Activated CD4-positive, CD25-positive, alpha-beta regulatory T cell treated with anti-CD3 and anti-CD28 coated beads, Interleukin-2, amount 50 U/mL, for 24 hours (primary cell): ENCODE measurements at regions not wholly inside any gene's neighbourhood (a gene's known extent, or its start where the extent isn't known, plus 50 kb on each side); places are given as distances from the start of the nearest gene placed in this dataset.

Source experiments
- ATAC-seq, 2 donors: fragments of 150-1000 bp; cut with Tn5 transposase; one replicate each; pipeline ENCODE4 v1.10.0; 2021; ENCODE audit warnings: mild to moderate bottlenecking in 1 of 2, moderate library complexity in 1 of 2

DNA sequence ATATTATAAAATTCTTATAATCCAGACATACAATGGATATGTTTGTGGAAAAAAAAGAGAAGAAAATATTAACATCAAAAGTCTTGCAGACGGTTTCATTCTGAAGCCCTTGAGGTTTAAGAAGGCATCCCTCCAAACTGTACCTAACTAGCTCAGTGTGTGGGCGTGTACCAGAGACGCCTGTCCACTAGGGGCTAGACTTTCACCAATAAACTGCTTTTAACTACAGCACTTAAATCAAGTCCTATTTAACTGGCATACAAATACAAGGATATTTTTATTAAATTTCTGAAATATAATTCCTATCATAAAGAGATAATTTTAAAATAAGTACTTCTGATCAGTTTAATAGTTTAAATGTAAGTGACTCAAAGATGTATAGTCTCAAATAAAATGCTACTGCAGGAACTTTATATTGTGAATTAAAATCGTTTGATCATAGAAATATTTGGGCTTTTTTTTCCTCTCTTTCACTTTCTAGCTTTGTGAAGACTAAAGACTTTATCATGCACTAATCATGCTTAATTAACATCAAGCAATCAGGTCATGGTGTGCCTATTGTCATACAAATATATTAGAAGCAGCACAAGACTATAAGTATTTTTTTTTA is 437.7 kb downstream of the SATB2 start:
- no peak for ATAC-seq

DNA sequence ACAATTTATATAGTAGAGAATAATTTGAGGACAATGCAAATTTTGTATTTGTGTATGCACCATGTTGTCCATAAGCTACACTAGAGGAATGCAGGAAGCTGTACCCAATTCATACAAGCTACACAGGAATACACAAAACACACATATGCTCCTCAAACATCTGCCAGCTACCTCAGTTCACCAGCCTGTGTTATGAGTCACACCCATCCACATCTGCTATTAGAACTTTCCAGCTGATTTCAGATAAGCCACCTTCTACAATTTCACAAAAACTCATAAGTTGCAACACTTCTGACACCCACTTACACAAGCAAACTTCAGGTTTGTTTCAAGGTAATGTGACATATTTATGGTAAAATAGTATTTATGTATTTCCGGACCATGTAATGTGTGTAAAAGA is 438.9 kb downstream of the SATB2 start:
- ATAC-seq: no peak

DNA sequence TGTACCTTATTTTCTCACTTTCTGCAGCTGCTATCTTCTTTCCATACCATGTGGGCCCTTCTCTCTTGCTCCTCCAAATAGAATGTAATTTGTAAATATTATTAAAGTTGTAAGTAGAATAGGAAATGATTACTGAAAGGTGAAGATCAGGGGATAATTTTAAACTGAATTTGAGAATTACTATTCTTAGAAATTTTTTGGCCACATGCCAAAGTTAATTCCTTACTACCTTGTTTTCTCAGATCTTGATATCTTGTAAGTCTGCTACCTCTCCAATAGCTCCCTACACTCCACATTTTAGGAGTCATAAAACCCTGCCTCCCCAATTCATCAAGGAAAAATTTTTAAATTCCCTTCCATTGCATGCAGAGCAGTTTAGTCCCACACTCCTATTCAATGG is 442.7 kb downstream of the SATB2 start:
- ATAC-seq: no peak

DNA sequence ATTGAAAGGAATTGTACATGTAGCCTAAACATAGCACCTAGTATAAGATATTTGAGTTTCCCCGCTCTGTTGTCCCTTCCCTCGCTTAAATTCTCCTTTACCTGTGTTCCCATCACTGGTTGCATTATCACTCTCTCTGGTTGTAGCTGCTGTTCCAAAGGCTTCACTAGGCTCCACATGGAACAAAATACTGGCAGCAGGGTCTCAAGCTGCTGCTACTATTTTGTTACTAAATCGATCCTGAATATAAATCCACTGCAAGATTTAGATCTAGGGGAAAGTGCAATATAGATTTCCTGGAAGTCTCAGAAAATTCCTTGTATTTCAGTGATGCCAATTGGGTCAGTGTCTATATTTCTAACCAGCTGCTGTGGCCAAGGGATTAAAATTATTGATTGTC is 443.5 kb downstream of the SATB2 start:
- no peak for ATAC-seq

DNA sequence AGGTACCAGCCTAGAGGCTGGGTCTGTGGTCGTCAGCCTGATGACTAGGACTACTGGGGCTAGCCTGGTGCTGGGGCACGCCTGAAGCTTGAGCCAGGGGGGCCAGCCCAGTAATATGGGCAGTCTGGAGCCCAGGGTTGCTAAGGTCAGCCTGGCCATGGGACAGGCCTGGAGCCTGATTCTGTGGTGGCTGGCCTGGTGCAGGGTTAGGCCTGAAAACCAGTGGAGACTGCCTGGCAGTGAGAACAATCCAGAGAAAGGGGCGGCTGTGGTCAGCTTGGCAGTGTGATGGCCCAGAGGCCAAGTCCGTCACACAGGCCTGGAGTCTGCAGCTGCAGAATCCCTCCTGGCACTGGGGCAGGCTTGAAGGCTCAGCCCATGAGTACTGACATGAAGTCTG is 445.8 kb downstream of the SATB2 start:
- no peak for ATAC-seq

DNA sequence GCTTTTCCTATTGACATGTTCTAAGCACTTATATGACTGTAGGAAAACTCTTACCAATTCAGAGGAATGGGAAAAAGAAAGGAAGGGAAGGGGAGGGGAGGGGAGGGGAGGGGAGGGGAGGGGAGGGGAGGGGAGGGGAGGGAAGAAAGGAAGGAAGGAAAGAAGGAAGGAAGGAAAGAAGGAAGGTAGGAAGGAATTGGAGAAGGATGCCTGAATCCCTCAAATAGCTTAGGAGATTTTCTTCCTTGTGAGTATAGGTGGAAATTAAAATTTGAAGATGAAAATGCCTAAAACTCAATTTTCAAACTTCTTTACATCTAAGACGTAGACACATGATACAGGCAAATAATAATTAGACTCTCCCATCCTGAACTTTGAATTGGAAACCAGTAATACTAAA is 463.1 kb downstream of the SATB2 start:
- no peak for ATAC-seq

DNA sequence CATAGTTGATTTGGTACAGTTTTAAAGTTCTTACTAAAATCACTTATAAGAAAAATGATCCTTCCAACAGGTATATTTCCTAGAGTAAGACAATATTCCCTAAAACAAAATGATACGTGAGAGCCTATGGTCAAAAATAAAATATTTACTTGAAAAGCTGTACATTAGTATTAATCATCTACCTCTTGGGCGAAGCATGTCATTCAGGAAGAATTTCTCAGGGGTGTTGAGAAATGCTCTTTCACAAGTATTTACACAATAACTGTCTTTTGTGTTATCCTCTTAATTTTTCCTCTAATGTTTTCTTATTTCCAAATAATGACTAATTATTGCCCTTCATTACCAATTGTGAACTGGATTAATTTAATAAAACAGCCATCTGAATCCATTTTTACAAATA is 466.3 kb downstream of the SATB2 start:
- ATAC-seq: no peak

DNA sequence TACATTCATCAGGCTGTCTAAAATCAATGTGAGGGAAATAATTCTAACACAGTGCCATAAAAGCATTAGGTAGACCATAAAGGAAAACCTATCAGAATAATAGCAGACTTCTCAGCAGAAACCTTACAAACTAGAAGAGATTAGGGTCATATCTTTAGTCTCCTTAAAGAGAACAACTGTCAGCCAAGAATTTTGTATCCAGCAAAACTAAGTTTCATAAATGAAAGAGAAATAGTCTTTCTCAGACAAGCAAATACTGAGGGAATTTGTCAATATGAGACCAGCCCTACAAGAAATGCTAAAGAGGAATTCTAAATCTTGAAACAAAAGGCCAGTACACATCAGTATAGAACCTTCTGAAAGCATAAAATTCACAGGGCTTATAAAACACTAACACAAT is 482.0 kb downstream of the SATB2 start:
- ATAC-seq: no peak

DNA sequence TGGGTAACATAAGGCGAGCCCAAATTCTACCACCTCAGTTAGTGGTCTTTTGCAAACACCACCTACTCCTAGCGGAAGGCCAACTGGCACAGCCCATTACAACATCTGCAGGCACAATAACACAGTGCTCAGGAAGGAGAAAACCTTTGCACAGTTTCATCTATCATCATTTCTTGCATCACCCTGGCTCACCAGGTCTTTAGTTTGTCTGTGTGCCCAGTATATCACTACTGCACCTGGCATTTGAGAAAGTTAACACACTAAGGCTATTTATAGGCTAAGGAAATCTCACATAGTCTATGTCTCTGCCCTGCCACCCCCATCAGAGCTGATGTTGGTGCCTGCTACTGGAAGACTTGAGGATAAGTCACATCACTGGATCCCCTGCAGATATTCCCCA is 484.0 kb downstream of the SATB2 start:
- no peak for ATAC-seq

DNA sequence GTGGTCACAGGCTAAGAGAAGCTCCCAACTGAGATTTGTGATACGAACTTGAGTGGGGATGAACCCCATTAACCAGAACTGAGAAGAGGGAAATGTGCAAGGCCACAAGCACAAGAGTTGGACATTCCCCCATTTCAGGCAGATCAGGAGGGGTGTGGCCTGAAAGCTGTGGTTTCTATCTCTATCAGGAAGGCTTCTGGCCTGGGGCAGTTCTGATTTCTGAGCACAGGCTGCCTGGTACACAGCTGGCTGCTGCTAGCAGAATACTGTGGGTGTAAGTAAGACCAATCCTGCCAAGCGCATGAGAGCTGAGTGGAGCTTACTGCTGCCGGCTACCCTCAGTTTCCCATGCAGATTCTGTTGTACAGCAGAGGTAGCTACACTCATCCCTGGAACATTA is 484.6 kb downstream of the SATB2 start:
- ATAC-seq: no peak

DNA sequence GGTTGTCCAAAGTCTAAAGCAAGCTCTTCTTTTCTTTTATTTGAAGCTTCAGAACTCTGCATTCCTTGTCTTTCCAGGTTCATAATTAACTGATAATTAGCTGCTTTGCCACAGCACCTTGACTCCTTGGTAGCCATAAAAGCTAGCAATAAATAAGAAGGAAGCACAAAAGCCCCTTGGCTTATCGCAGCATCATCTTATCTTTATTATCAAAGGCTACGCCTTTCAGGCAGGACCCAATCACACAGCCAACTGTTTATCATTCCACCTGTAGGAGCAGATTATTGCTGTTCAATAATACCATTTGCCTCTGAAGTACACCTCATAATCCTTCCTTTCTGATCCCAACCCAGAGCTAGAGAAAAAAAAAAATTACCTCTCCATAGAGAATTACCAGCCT is 489.2 kb downstream of the SATB2 start:
- ATAC-seq: no peak

DNA sequence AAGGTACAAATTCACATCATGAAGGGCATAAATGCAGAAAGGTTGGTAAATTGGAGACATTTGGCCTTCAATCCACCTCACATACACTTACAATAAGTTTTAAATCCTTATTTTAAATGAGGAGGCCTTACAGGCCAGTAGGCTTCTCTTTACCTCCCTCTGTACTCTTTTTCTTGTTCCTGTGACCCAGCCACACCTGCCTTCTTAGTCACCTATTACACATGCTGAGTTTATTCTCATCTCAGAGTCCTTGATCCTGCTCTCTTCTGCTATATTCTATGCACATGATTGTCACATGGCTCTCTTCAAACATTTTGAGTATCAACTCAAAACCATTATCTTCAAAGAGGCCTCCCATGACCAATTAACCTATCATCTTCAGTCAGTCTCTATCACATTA is 491.5 kb downstream of the SATB2 start:
- no peak for ATAC-seq

DNA sequence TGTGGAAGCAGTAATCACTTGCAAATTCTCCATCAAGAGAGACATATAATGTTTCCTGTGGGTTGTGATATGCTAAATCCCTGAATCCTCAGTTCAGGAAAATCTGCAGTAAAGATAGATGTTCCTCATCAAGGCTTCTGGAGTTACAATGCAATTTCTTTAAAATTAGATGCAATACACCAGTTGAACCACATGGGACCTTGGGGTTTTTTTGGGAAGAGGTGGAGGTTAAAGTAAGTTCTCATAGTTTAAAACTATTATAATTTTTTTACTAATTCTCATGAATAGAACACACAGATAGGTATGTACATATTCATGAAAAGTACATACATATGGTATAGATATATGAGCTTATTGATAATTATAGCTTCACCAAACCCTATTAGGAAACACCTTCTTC is 496.2 kb downstream of the SATB2 start:
- no peak for ATAC-seq

DNA sequence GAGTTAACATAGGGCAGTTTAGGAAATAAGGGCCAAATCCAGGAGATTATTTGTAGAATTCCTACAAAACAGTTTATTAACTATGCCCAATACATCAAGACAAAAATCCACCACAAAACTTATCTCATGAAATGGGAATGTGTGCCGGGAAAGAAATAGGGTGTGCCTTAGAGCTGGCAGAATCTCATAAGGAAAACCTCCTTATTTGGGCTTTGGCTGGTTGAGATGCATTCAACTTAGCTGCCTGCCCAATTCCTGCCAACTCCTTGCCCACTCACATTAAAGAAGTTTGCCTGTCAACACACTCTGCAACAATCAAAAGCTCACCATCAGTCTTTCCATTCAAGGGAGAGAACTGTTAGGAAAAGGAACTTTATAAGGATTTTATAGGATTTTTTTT is 500.6 kb downstream of the SATB2 start:
- ATAC-seq: no peak

DNA sequence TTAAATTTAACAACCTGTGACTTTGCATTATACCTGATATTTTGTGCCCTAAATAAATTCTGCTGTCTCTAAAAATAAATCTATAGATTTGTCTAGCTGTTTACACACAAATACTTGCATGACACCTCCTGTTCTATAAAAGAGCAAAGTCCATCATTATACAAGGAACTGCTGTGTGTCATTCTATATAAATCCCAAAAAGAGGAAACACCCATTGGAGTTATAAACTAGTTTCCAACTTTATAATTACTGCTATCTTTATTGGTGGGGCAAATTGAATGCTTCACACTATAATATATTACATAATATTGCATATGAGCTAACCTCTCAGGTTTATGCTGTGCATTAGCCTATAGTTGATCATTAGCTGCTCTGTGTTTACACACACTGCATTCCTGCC is 504.4 kb downstream of the SATB2 start:
- ATAC-seq: no peak

DNA sequence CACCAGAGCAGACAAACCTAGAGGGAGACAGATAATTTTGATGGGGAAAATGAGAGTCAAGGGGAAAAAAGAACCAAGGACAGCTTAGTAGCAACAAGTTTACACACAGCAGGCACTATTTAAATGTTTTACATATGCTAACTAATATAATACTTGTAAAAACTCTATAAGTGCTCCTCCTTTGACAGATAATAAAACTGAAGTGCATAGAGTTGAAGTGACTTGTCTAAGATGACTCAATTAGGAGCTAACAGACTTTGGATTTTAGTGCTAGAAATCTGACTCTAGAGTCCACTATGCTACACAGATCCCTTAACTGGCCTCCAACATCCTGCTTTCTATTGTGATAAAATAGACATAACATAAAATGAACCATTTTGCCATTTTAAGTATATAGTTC is 506.9 kb downstream of the SATB2 start:
- ATAC-seq: no peak

DNA sequence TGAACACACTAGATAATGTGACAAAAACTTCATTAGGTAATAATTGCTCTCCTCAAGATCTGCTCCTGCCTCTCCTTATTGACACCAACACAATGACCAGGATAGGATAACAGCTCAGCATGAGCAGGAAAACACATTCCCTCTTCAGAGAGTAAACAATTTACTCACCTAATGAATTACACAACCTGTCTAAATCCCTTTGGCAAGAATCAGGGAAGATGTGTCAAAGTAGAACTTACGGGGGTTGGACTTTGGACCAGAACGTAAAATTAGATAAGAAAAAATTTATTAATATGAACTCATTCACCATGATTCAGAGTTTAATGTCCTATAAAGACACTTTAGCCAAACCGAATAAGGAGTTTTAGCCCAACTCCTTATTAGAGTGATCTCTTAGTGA is 512.2 kb downstream of the SATB2 start:
- no peak for ATAC-seq

DNA sequence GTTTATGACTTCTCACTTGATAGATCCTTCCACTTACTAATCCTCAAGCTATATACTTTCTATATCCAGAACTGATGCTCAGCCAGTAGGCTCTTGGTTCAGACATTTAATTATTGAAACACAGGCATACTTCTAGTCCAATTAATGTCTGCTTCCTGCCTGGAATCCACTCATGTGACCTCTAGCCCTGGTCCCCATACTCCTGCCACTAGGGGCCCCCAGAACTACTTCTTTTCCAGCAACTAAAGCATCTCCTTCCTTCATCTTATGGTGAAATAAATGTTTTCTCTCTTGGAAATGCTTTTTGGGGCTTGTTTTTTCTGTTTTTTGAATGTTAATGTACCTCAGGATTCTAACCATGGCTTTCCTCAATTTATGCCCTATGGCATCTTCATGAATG is 527.6 kb downstream of the SATB2 start:
- ATAC-seq: no peak

DNA sequence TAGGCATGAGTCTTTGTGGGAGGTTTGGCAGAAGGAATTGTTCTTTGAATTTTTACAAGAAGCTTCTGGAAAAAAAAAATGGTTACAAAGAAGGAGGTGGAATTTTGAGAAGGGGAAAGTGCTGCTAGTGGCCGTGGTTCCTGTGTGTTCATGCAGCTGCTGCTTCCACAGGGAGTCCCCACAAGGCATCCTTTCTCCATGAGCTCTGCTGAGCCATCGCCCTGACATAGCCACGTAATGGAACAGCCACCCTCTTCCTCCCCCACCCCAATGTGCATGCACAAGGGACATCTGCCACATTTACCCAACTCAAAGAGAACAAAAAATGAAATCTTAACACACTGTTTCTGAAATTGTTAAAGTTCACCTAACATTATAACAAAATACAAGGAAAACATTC is 529.7 kb downstream of the SATB2 start:
- no peak for ATAC-seq

DNA sequence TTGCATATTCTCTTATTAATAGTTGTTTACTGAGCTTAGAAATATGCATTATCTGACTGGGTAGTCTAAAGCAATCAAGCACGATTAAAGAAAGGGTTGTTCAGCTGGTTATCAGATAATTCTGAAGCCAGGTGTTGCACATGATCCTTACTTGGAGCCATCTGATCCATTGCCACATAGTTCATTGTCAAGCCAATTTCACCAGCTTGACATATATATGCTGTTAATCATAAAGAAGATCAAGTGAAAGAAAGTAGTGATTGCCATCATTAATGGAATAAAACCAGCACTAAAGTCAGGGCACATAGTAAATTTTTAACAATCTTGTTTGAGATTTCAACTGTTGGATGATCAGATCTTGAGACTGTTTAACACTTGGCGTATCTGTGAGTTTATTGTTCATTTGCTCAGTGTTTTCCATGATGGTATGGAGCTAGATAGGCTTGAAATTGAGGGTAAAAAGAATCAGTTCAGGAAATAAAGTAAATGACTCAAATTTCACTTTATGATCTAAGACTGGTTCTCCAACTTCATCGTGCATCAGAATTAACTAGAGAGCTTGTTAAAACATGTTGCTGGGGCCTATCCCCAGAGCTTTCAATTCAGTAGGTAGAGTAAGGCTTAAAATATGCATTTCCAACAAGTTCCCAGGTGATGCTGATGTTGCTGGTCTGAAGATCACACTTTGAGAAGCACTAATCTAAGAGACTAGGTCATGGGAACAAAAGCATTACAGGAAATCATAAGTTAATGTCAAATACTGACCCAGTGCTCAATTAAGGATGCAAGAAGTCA is 539.6 kb downstream of the SATB2 start:
- no peak for ATAC-seq

DNA sequence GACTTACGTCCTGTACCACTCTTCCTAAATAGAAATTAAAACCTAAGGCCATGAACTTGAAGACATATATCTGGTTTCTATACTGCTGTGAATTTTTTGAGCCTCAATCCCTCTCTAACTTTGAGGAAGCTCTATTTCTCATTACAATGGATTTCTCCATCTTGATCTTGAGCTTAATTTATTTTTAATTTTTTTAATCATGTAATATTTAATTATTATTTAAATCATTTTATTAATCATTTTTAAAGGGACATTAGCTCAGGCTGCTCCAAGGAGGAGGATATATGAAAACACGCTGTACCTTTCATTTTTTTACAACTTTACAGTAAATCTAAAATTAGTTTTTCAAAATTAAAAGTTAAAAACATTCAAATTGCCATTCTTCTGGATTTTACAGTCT is 540.5 kb downstream of the SATB2 start:
- ATAC-seq: no peak

DNA sequence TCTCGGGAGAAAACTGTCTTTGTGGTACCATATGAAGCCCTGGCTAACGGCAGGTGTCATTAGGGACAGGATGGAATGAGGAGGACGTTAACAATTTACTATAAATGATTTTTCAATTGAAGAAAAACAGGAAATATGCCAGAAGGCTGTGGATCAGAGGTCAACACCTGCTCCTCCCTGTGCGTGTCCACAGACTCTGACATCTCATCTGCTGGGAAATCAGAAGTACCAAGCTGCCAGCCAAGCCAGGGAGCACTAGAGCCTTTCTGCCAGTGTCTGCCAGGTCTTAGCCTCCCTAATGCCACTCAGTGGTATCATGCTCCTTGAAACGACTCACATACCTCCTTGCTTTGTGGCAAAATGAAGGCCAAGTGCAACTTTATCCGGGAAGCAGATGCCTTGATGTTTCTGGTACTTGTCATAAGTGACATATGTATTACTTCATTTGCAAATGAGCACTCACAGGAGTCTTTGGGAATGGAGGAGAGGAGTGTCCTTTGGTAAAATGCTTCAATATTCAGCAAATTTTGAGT is 541.1 kb downstream of the SATB2 start:
- no peak for ATAC-seq

DNA sequence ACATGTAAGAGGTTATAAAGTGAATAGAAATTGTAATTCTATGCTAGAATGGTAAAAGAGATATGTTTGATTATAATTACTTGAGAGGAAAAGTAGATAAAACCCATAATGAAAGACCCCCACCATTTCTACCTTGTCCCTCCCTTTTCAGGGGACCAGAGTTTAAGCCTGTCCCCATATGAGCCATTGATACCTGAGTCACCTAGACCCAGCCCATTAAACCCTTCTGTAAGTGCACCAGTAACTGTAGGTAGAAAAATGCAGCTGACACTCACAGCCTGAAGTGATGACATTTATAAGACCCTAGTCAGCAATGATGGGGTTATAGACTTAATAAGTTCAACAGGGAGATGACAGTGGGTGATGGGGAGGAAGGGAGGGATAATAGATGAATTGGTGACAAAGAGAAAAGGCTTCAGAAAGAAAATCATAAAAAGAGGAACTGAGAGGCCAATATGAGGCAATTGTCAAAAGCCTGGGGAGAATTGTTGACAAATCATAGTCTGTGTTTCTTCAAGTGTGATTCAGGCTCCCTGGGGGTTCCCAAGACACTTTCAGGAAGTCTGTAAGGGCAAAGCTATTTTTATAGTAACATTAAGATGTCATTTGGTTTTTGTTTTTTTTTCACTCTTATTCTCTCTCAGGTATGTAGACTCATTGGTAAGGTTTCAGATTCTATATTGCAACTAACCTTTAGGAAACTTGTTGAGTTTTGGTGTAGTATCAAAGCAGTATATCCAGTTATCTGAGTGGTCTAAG is 544.2 kb downstream of the SATB2 start:
- no peak for ATAC-seq
